ENCODE measurements at regions not wholly inside any gene's neighbourhood (a gene's known extent, or its start where the extent isn't known, plus 50 kb on each side); places are given as distances from the start of the nearest gene placed in this dataset.

DNA sequence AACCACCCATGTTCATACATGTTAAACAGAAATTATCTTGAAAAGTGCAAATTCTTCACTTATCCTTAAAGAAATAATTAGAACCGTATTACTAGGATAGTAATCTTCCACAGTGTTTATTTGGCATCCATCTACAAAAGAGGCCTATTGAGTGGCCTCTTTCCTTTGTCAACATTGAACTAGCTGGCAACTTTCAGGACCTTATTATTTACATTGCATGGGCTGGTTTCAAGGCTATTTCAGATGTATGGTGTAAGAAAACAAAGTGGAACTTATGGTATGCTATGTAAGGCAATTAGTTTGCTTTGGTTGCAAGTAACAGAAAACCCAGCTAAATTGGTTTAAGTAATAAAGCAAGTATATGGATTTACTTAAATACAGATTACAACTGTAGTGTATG, 324.6 kb downstream of the RBM43 start:
- Histone ChIP-seq H3K9ac (ENCODE audit: low read length) (no peak overlapping the region), H3K36me3 (ENCODE audit: insufficient read depth, low read length) (no peaks in the 10 kb centered on the region), H3K27me3 (ENCODE audit: insufficient read depth, low read length) (no peaks in the 10 kb centered on the region), H4K20me1 (ENCODE audit: insufficient read depth, low read length) (no peaks in the 10 kb centered on the region), H3K4me1 (ENCODE audit: insufficient read depth, low read length) (no peaks in the 10 kb centered on the region), H3K27ac (ENCODE audit: low read depth, low read length) (no peak overlapping the region), H3K4me3 (ENCODE audit: insufficient read depth, low read depth, low read length) (no peak overlapping the region), H2AFZ (ENCODE audit: low read depth, low read length) (no peak overlapping the region), H3K9me3 (ENCODE audit: insufficient read depth, low read depth, low read length) (no peaks in the 10 kb centered on the region), H3K4me2 (ENCODE audit: low read length) (no peak overlapping the region), H3K79me2 (ENCODE audit: insufficient read depth, low read length) (no peaks in the 10 kb centered on the region)
- H3K9me3 Mint-ChIP-seq (ENCODE audit: unreplicated experiment) = no peaks in the 10 kb centered on the region
- H3K27me3 Mint-ChIP-seq (ENCODE audit: low read depth, unreplicated experiment) = no peaks in the 10 kb centered on the region
- H3K4me3 Mint-ChIP-seq (ENCODE audit: unreplicated experiment) = no peak overlapping the region
- no peaks in the 10 kb centered on the region for H3K4me1 Mint-ChIP-seq (ENCODE audit: low read depth, unreplicated experiment)
- DNase-seq (ENCODE audit: low read depth) = no peak
- no peaks in the 10 kb centered on the region for H3K36me3 Mint-ChIP-seq (ENCODE audit: low read depth, unreplicated experiment)
- no peak overlapping the region for H3K27ac Mint-ChIP-seq (ENCODE audit: unreplicated experiment)
- no peak for FAIRE-seq
- TF ChIP-seq EZH2 (IDR thresholded peaks at IDR 0.05; ENCODE audit: insufficient read depth, low read length) = no peak

DNA sequence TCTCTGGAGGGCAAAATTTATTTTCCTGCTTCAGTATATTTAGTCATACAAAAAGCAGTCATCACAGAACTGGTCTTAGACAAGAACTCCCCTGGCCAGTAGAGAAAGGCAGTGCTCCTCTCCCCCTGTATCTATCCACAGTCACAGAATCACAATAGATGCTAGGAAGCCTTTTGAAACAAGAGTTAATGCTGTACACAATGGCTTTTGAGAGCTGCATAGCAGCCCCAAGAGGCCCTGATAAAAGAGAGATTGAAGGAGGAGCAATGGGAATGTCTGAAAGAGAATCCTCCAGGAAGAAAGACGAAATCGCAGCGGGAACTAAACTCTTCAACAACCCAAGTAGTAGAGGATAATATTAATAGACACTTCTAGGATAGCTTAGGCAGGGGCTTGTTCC, 330.2 kb downstream of the RBM43 start:
- Histone ChIP-seq H3K9ac (ENCODE audit: low read length) (no peak overlapping the region), H3K27me3 (ENCODE audit: insufficient read depth, low read length) (no peaks in the 10 kb centered on the region), H3K79me2 (ENCODE audit: insufficient read depth, low read length) (no peaks in the 10 kb centered on the region), H3K4me3 (ENCODE audit: insufficient read depth, low read depth, low read length) (no peak overlapping the region), H3K27ac (ENCODE audit: low read depth, low read length) (no peak overlapping the region), H3K36me3 (ENCODE audit: insufficient read depth, low read length) (no peaks in the 10 kb centered on the region), H2AFZ (ENCODE audit: low read depth, low read length) (no peak overlapping the region), H3K4me2 (ENCODE audit: low read length) (no peak overlapping the region), H4K20me1 (ENCODE audit: insufficient read depth, low read length) (no peaks in the 10 kb centered on the region), H3K4me1 (ENCODE audit: insufficient read depth, low read length) (no peaks in the 10 kb centered on the region), H3K9me3 (ENCODE audit: insufficient read depth, low read depth, low read length) (no peaks in the 10 kb centered on the region)
- Mint-ChIP-seq H3K9me3 (ENCODE audit: unreplicated experiment) (no peaks in the 10 kb centered on the region), H3K4me1 (ENCODE audit: low read depth, unreplicated experiment) (no peaks in the 10 kb centered on the region), H3K27me3 (ENCODE audit: low read depth, unreplicated experiment) (no peaks in the 10 kb centered on the region), H3K36me3 (ENCODE audit: low read depth, unreplicated experiment) (no peaks in the 10 kb centered on the region), H3K4me3 (ENCODE audit: unreplicated experiment) (no peak overlapping the region), H3K27ac (ENCODE audit: unreplicated experiment) (no peak overlapping the region)
- TF ChIP-seq, protein P1, sequence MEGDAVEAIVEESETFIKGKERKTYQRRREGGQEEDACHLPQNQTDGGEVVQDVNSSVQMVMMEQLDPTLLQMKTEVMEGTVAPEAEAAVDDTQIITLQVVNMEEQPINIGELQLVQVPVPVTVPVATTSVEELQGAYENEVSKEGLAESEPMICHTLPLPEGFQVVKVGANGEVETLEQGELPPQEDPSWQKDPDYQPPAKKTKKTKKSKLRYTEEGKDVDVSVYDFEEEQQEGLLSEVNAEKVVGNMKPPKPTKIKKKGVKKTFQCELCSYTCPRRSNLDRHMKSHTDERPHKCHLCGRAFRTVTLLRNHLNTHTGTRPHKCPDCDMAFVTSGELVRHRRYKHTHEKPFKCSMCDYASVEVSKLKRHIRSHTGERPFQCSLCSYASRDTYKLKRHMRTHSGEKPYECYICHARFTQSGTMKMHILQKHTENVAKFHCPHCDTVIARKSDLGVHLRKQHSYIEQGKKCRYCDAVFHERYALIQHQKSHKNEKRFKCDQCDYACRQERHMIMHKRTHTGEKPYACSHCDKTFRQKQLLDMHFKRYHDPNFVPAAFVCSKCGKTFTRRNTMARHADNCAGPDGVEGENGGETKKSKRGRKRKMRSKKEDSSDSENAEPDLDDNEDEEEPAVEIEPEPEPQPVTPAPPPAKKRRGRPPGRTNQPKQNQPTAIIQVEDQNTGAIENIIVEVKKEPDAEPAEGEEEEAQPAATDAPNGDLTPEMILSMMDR (IDR thresholded peaks at IDR 0.05; ENCODE audit: insufficient read depth, low read depth, low read length) = no peak
- TF ChIP-seq EZH2 (IDR thresholded peaks at IDR 0.05; ENCODE audit: insufficient read depth, low read length) = no peak
- FAIRE-seq (no peak), DNase-seq (ENCODE audit: low read depth) (no peak)

DNA sequence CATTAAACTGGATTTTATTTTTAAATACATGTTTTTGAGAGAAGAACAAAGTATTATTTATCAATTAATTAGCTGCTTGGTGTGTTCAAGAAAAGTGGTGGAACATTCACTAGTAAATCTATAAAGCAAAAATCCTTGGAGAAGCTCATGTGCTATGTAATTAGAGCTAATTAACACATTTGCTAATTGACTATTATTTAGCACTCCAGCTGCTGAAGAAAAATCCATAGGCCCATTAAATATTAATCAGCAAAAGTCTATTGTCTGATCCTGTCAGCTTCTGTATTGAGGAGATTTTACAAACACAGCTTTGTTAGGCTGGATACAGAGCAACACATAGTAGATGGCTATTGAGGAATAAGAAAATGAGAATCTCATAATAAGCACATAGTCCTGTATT, 336.1 kb downstream of the RBM43 start:
- Histone ChIP-seq H3K27me3 (ENCODE audit: insufficient read depth, low read length) (no peaks in the 10 kb centered on the region), H3K9me3 (ENCODE audit: insufficient read depth, low read depth, low read length) (no peaks in the 10 kb centered on the region), H3K36me3 (ENCODE audit: insufficient read depth, low read length) (no peaks in the 10 kb centered on the region), H3K79me2 (ENCODE audit: insufficient read depth, low read length) (no peaks in the 10 kb centered on the region), H2AFZ (ENCODE audit: low read depth, low read length) (no peak overlapping the region), H3K9ac (ENCODE audit: low read length) (no peak overlapping the region), H3K4me3 (ENCODE audit: insufficient read depth, low read depth, low read length) (no peak overlapping the region), H3K4me1 (ENCODE audit: insufficient read depth, low read length) (no peaks in the 10 kb centered on the region), H3K4me2 (ENCODE audit: low read length) (no peak overlapping the region), H4K20me1 (ENCODE audit: insufficient read depth, low read length) (no peaks in the 10 kb centered on the region), H3K27ac (ENCODE audit: low read depth, low read length) (no peak overlapping the region)
- Mint-ChIP-seq H3K9me3 (ENCODE audit: unreplicated experiment) (no peaks in the 10 kb centered on the region), H3K27ac (ENCODE audit: unreplicated experiment) (no peak overlapping the region), H3K36me3 (ENCODE audit: low read depth, unreplicated experiment) (no peaks in the 10 kb centered on the region), H3K4me3 (ENCODE audit: unreplicated experiment) (no peak overlapping the region), H3K27me3 (ENCODE audit: low read depth, unreplicated experiment) (no peaks in the 10 kb centered on the region), H3K4me1 (ENCODE audit: low read depth, unreplicated experiment) (no peaks in the 10 kb centered on the region)
- DNase-seq (ENCODE audit: low read depth) (no peak), FAIRE-seq (no peak)
- TF ChIP-seq, protein P1 (IDR thresholded peaks at IDR 0.05; ENCODE audit: insufficient read depth, low read depth, low read length) = no peak
- no peak for TF ChIP-seq EZH2 (IDR thresholded peaks at IDR 0.05; ENCODE audit: insufficient read depth, low read length)

Measured in astrocyte (in vitro differentiated cells and primary cell).